SIG-M5 treated with dmso at 0.1 percent for 504 hours (cell line): ENCODE measurements at regions not wholly inside any gene's neighbourhood (a gene's known extent, or its start where the extent isn't known, plus 50 kb on each side); places are given as distances from the start of the nearest gene placed in this dataset.
"Not testable (repeated sequence)": the region's sequence is repeated elsewhere in the genome, so short reads cannot be mapped to it uniquely, and the experiment has no call there.

ENCODE experiments used
- DNase-seq: peaks from one replicate; lab custom pipeline; 2025; ENCODE audit not compliant: unreplicated experiment; lab: John Stamatoyannopoulos, UW

DNA sequence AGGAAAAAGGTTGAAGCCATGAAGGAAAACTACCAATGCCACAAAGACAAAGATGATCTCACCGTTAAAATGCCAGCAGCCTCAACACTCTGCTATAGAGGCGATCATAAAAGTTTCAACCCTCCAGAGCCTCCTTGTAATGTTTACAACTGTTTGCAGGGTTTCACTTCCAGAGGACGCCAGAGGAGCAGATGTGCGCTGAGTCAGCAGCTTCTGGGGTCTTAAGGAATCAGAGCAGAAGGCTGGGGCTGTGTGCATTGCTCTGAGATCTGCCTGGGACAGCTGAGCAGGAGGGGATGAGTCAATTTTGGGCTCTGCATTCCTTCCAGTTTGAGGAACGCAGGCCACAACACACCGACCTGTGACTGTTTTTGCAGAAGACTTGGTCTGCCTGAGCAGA lies 98.3 kb downstream of the TMEM130 start:
- no peak for DNase-seq

DNA sequence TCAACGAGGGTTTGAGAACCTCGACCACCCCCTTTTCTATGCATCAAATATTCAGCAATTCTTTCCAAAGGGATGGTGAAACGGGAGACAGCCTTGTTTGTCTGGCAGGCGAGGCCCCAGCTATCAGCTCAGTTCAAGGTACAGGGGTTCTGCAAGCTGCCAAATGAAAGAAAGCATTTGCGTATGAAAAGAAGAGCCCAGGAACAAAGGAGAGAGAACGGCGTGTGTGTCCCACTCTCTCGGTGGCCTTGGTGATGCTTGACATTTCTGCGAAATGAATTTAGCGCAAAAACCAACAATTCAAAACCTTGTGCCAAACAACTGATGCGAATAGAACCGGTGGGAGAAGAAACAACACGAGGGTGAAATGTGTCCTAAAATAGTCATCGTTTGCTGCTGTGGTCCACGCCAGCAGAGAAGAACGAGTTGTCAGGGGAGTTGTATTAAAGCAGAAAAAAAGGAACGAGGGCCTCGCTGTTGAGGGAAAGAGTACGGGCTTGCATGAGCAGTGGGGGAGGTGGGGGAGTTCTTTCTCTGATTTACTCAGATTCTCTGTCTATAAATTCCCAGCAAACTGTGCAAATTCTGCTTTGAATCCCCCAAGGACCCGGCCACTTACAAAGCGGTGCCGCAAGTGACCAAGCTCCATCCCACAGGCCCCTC lies 97.7 kb downstream of the TMEM130 start:
- DNase-seq: no peak

DNA sequence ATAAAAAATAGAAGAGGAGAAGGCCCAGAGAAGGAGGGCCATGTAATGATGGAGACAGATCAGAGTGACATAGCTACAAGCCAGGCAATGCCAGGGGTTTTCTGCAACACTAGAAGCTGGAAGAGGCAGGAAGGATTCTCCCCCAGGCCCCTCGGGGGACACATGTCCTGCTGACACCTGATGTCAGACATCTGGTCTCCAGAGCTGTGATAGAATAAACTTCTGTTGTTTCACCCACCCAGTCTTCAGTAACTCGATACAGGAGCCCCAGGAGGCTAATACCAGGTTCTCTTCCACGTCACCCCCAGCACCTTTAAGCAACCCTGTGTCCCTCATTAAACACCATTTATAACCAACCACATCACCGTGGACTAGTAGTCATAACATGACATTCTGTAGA lies 94.9 kb downstream of the TMEM130 start:
- DNase-seq: no peak

DNA sequence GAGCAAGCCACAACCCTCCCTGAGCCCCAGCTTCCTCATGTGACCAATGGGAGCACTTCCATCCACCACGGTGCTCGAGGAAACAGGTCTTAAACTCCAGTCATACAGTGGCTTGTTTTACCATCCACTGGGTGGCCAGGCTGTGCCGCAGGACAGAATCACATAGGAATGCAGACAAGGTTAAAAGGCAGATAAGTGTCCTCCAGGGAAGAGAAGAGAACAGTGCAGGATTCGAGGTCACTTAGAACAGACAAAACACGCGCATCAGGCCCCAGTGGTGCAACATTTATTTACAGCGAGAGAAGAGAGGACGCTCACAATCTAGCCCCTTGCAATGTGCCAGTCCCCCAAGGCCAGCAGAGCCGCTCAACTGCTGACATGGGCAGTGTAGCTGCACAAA lies 92.8 kb downstream of the TMEM130 start:
- DNase-seq: no peak

DNA sequence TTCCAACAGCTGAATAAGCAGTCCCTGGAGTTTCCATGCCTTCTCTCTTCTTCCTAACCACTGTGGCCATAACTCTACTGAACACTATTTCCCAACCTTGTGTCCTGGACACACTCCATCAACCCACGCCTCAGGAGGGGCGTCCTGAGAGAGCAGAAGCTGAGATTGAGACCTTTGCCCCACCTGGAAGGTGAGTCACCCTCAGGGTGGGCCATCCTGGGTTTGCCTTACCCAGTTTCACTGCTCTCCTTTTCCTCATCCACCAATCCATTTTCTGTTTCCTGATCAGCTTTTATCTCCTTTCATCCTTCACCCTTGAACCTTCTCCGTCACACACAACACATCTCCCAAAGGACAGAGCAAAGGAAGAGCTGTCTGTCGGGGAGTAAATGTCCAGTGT lies 91.4 kb downstream of the TMEM130 start:
- DNase-seq: no peak

DNA sequence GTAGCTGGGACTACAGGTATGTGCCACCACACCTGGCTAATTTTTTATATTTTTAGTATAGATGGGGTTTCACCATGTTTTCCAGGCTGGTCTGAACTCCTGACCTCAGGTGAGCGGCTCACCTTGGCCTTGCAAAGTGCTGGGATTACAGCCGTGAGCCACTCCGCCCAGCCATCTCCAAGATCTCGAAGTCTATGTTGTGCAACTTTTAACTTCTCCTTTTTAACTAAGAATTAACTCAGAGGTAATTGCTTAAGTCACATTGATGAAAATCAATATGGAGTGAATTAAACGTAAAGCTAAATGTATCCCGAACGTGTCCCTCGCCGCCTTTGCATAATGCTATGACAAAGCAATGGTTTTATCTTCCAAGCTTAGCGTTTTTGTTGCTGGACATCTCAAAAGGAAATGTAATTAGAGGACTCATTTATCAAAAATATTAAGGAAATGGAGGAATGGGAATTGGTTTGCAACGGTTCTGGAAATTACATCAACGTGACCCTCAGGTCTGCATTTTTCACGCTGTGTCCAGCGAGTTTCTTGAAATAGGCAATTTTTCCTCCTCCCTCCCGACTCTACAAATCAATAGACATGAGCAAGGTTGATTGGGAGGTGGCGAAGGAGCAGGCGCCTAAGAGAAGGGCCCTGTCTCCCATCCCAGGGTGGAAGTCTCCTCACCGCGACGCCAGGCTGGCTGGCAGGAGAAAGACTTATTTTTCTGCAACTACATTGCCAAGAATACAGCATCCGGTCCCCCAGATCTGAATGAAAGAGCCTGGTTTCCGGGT lies 89.8 kb downstream of the TMEM130 start:
- no peak for DNase-seq

DNA sequence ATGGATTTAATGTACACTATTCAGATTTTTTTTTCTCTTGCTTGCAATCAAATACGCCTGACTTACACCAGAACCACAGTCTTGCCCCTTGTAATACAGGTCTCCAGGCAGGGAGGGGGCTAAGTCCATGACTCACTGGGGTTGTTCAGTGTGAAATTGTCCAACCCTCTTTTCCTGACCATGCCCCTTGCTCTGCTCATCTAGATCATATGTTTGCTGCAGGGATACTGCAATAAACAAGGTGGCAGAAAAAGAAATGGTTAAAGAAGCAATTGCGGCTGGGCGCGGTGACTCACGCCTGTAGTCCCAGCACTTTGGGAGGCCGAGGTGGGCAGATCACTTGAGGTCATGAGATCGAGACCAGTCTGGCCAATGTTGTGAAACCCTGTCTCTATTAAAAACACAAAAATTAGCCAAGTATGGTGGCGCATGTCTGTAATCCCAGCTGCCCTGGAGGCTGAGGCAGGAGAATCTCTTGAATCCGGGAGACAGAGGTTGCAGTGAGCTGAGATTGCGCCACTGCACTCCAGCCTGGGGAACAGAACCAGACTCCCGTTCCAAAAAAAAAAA lies 85.5 kb downstream of the TMEM130 start:
- DNase-seq: no peak

DNA sequence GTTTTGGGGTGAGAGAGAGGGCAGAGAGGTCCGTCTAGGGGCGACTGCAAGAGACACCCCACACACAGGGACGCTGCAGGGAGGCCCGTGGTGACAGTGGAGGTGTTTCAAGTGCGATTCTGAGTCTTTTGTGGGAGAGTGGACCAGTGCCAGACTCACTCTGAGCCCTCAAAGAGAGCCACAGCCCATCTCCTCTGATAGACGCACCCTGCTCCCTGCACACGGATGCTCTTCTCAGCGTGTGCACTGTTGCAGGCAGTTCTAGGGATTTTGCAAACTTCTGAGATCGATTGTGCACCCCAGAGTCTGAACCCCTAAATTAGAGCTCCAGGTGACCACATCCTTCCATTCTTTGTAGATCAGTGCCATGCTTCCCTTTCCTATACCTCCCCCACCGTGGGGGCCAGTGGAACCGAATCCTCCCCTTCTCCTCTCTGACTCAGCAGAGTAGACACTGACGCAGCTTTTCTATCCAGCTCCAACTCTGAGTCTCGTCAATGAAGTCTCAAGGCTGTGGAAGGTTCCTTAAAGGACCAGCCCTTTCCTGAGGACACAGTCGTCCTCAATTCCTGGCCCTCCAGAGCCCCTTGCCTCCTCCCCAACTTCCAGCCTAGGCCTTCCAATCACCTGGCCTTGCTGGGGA lies 83.8 kb downstream of the TMEM130 start:
- no peak for DNase-seq

DNA sequence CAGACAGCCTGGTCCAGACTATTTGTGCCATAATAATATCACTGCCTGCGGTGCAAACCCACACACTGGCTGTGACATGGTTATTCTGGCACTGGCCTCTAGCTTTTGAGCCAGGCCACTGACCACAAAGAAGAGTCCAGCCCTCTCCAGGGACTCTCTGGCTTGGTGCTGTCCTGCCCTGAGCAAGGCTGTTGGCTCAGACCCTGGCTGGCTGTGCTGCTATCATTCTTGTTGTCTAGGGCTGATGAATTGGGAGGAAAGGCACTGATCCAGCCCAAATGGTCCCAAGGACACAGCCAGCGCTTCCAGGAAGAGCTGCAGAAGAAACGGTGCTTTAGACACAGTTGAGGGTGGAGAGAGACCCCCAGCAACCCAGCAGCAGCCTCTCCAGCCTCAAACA lies 80.8 kb downstream of the TMEM130 start:
- DNase-seq: no peak

DNA sequence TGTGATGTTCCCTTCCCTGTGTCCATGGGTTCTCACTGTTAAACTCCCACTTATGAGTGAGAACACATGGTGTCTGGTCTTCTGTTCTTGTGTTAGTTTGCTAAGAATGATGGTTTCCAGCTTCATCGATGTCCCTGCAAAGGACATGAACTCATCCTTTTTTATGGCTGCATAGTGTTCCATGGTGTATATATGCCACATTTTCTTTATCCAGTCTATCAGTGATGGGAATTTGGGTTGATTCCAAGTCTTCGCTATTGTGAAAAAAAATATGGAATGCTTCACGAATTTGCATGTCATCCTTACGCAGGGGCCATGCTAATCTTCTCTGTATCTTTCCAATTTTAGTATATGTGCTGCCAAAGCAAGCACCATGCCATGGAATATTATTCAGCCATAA lies 75.4 kb downstream of the TMEM130 start:
- DNase-seq: not testable (repeated sequence)

DNA sequence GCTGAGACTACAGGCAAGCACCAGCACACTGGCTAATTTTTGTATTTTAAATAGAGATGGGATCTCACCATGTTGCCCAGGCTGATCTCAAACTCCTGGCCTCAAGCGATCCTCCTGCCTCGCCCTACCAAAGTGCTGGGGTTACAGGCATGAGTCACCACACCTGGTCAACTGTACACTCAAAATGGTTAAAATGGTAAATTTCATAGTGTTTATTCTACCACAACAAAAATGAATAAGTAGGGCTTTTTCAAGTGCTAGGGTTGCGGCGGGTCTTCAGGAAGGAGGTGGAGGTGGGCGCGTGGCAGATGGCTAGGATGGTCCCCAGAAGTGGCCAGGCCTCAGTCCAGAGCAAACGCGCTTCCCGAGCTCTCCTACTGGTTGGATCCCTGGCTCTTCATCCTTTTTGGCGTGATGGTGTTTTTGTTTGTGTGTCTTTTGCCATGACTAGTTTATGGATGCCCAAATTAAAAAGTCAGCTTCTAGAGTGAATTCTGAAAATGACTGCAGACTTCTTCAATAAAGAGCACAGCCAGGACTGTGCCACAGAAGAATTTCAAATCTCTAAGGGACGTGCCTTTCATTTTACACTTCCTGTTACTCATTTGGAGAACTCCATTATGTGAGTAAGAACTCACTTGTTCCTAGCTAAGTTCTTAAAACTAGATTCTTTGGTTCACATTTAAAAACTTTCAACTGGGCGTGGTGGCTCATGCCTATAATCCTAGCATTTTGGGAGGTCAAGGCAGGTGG lies 73.9 kb downstream of the TMEM130 start:
- DNase-seq: no peak
